ENCODE measurements at regions not wholly inside any gene's neighbourhood (a gene's known extent, or its start where the extent isn't known, plus 50 kb on each side); places are given as distances from the start of the nearest gene placed in this dataset.

GRCh38 chr10:128994598-128995143, 472.4 kb upstream of the MGMT start:
- no peak for DNase-seq

- DNase-seq, result no peak
These were observed 471.4 kb upstream of the MGMT start for GRCh38 chr10:128995676-128996075.

GRCh38 chr10:128996092-128996491, 470.9 kb upstream of the MGMT start:
- DNase-seq, result no peak

- DNase-seq, result no peak
These were observed 468.8 kb upstream of the MGMT start for GRCh38 chr10:128998101-128998805.

- DNase-seq, result no peak
These were observed 462.6 kb upstream of the MGMT start for GRCh38 chr10:129004398-129004797.

- no peak for DNase-seq
These were observed 462.0 kb upstream of the MGMT start for GRCh38 chr10:129005080-129005479.

- no peak for DNase-seq
These were observed 461.2 kb upstream of the MGMT start for GRCh38 chr10:129005804-129006203.

GRCh38 chr10:129018511-129018910, 448.5 kb upstream of the MGMT start:
- DNase-seq, result no peak

- DNase-seq, result no peak
These were observed 446.2 kb upstream of the MGMT start for GRCh38 chr10:129020651-129021330.

- DNase-seq, result no peak
These were observed 445.3 kb upstream of the MGMT start for GRCh38 chr10:129021594-129022304.

GRCh38 chr10:129023082-129023481, 444.0 kb upstream of the MGMT start:
- DNase-seq, result no peak

- no peak for DNase-seq
These were observed 443.0 kb upstream of the MGMT start for GRCh38 chr10:129024046-129024445.

GRCh38 chr10:129025787-129026186, 441.3 kb upstream of the MGMT start:
- DNase-seq, result no peak

- DNase-seq, result no peak
These were observed 439.1 kb upstream of the MGMT start for GRCh38 chr10:129027906-129028305.

GRCh38 chr10:129028451-129028850, 438.6 kb upstream of the MGMT start:
- no peak for DNase-seq

- no peak for DNase-seq
These were observed 438.0 kb upstream of the MGMT start for GRCh38 chr10:129029051-129029450.

GRCh38 chr10:129029851-129030602, 437.0 kb upstream of the MGMT start:
- no peak for DNase-seq

GRCh38 chr10:129030603-129030895, 436.5 kb upstream of the MGMT start:
- DNase-seq, result no peak

- DNase-seq, result no peak
These were observed 435.8 kb upstream of the MGMT start for GRCh38 chr10:129030996-129031843.

GRCh38 chr10:129031844-129032150, 435.2 kb upstream of the MGMT start:
- no peak for DNase-seq

GRCh38 chr10:129032372-129033313, 434.4 kb upstream of the MGMT start:
- DNase-seq, result no peak
